ENCODE measurements at regions not wholly inside any gene's neighbourhood (a gene's known extent, or its start where the extent isn't known, plus 50 kb on each side); places are given as distances from the start of the nearest gene placed in this dataset.

- no peak for TF ChIP-seq CTCF (conservative IDR thresholded peaks at IDR 0.05; ENCODE audit: low read depth, low read length)
- no peak overlapping the region for H3K4me3 ChIP-seq (ENCODE audit: low read length)
- DNase-seq (ENCODE audit: low read depth), result no peak
Measured at GRCh38 chr16:85254921-85255320, 142.6 kb upstream of the CIBAR2 start.

GRCh38 chr16:85255777-85256176 is 143.5 kb upstream of the CIBAR2 start:
- TF ChIP-seq CTCF (conservative IDR thresholded peaks at IDR 0.05; ENCODE audit: low read depth, low read length), result no peak
- DNase-seq (ENCODE audit: low read depth), result no peak
- H3K4me3 ChIP-seq (ENCODE audit: low read length), result no peak overlapping the region

GRCh38 chr16:85256190-85256739 is 144.0 kb upstream of the CIBAR2 start:
- TF ChIP-seq CTCF (conservative IDR thresholded peaks at IDR 0.05; ENCODE audit: low read depth, low read length), result no peak
- no peak for DNase-seq (ENCODE audit: low read depth)
- H3K4me3 ChIP-seq (ENCODE audit: low read length), result no peak overlapping the region

GRCh38 chr16:85257483-85257882 is 145.2 kb upstream of the CIBAR2 start:
- H3K4me3 ChIP-seq (ENCODE audit: low read length), result no peak overlapping the region

GRCh38 chr16:85258166-85258565 is 145.9 kb upstream of the CIBAR2 start:
- DNase-seq (ENCODE audit: low read depth), result no peak
- TF ChIP-seq CTCF (conservative IDR thresholded peaks at IDR 0.05; ENCODE audit: low read depth, low read length), result no peak
- H3K4me3 ChIP-seq (ENCODE audit: low read length), result no peak overlapping the region

More at GRCh38 chr16:85257483-85257882, 145.2 kb upstream of the CIBAR2 start:
- no peak for DNase-seq (ENCODE audit: low read depth)
- no peak for TF ChIP-seq CTCF (conservative IDR thresholded peaks at IDR 0.05; ENCODE audit: low read depth, low read length)

- TF ChIP-seq CTCF (conservative IDR thresholded peaks at IDR 0.05; ENCODE audit: low read depth, low read length), result no peak
- DNase-seq (ENCODE audit: low read depth), result no peak
- peak overlapping the region; percentile 4 for H3K4me3 ChIP-seq (ENCODE audit: low read length)
Measured at GRCh38 chr16:85258629-85259028, 146.4 kb upstream of the CIBAR2 start.

- no peak for TF ChIP-seq CTCF (conservative IDR thresholded peaks at IDR 0.05; ENCODE audit: low read depth, low read length)
- H3K4me3 ChIP-seq (ENCODE audit: low read length), result no peak overlapping the region
- no peak for DNase-seq (ENCODE audit: low read depth)
Measured at GRCh38 chr16:85259115-85259831, 147.0 kb upstream of the CIBAR2 start.
